Smooth muscle cell (in vitro differentiated cells): ENCODE measurements at regions not wholly inside any gene's neighbourhood (a gene's known extent, or its start where the extent isn't known, plus 50 kb on each side); places are given as distances from the start of the nearest gene placed in this dataset.
"Not testable (repeated sequence)": the region's sequence is repeated elsewhere in the genome, so short reads cannot be mapped to it uniquely, and the experiment has no call there.

ENCODE experiments used
- DNase-seq: peaks from one replicate; lab custom pipeline; 2025; ENCODE audit not compliant: unreplicated experiment; lab: John Stamatoyannopoulos, UW
- H2AFZ ChIP-seq: fragments of 200-600 bp; sonication (generic); 2 replicates; pipeline ENCODE4 v1.6.0; 2016; ENCODE audit warnings: antibody characterized with exemption, low read depth, mild to moderate bottlenecking
- H3F3A ChIP-seq: fragments of 200-600 bp; sonication (generic); 2 replicates; pipeline ENCODE4 v1.6.0; 2017; ENCODE audit warnings: antibody characterized with exemption, low read depth
- H3K27ac ChIP-seq: fragments of 200-600 bp; sonication (generic); 2 replicates; pipeline ENCODE4 v1.5.1; 2016; ENCODE audit warnings: low read depth, mild to moderate bottlenecking
- H3K27me3 ChIP-seq: fragments of 200-600 bp; sonication (generic); 2 replicates; pipeline ENCODE4 v1.6.1; 2016; ENCODE audit warnings: low read depth, mild to moderate bottlenecking
- H3K36me3 ChIP-seq: fragments of 200-600 bp; sonication (generic); 2 replicates; pipeline ENCODE4 v1.5.1; 2016; ENCODE audit warnings: low read depth
- H3K4me1 ChIP-seq: fragments of 200-600 bp; sonication (generic); 2 replicates; pipeline ENCODE4 v1.5.1; 2016; ENCODE audit warnings: low read depth
- H3K4me2 ChIP-seq: fragments of 200-600 bp; sonication (generic); 2 replicates; pipeline ENCODE4 v1.6.0; 2016; ENCODE audit warnings: mild to moderate bottlenecking
- H3K4me3 ChIP-seq: fragments of 200-600 bp; sonication (generic); 2 replicates; pipeline ENCODE4 v1.5.1; 2016; ENCODE audit warnings: mild to moderate bottlenecking
- H3K79me2 ChIP-seq: fragments of 200-600 bp; sonication (generic); 2 replicates; pipeline ENCODE4 v1.6.0; 2016; ENCODE audit warnings: low read depth, mild to moderate bottlenecking
- H3K9ac ChIP-seq: fragments of 200-600 bp; sonication (generic); 2 replicates; pipeline ENCODE4 v1.6.0; 2016; ENCODE audit warnings: low read depth
- H3K9me3 ChIP-seq: fragments of 200-600 bp; sonication (generic); replicated peaks from 2 replicates; pipeline ENCODE4 v1.5.1; 2016; ENCODE audit warnings: low read depth
- H4K20me1 ChIP-seq: fragments of 200-600 bp; sonication (generic); 2 replicates; pipeline ENCODE4 v1.6.0; 2016; ENCODE audit warnings: low read depth
- CTCF ChIP-seq: fragments of 200-600 bp; sonication (generic); IDR thresholded peaks from 2 replicates; pipeline ENCODE4 v1.5.1; 2017; ENCODE audit warnings: borderline replicate concordance, mild to moderate bottlenecking, antibody characterized with exemption; ENCODE audit not compliant: insufficient read depth, poor library complexity, severe bottlenecking
- WGBS: methylation state at CpG from one replicate; pipeline ENCODE4 v1.1.7; 2016; ENCODE audit warnings: low lambda C conversion rate; 5-methylcytosine and 5-hydroxymethylcytosine counted together

GRCh38 chr7:131829947-131830558 is 273.6 kb upstream of the PODXL start:
- Histone ChIP-seq H2AFZ (peak overlapping the region; percentile 71), H3K4me3 (no peak overlapping the region), H3K27me3 (peaks cover 3% of the 10 kb centered on the region), H3K9ac (no peak overlapping the region), H3K4me2 (peak overlapping the region; percentile 64), H3K9me3 (no peaks in the 10 kb centered on the region), H3F3A (no peaks in the 10 kb centered on the region), H3K4me1 (peaks cover 9% of the 10 kb centered on the region), H3K27ac (no peak overlapping the region), H3K79me2 (no peaks in the 10 kb centered on the region), H4K20me1 (no peaks in the 10 kb centered on the region), H3K36me3 (no peaks in the 10 kb centered on the region)
- no peak for TF ChIP-seq CTCF
- DNase-seq: no peak
- 22% methylated on average over 18 of the region's 18 CpGs for WGBS

GRCh38 chr7:131827421-131827820 is 271.0 kb upstream of the PODXL start:
- Histone ChIP-seq H2AFZ (no peak overlapping the region), H3K4me2 (no peak overlapping the region), H3K4me1 (peaks cover 9% of the 10 kb centered on the region), H3K9me3 (no peaks in the 10 kb centered on the region), H3K36me3 (no peaks in the 10 kb centered on the region), H3K4me3 (no peak overlapping the region), H3K27ac (peak overlapping the region; percentile 29), H3K9ac (no peak overlapping the region), H3F3A (no peaks in the 10 kb centered on the region), H4K20me1 (no peaks in the 10 kb centered on the region), H3K27me3 (no peaks in the 10 kb centered on the region), H3K79me2 (no peaks in the 10 kb centered on the region)
- TF ChIP-seq CTCF: no peak
- 82% methylated on average over 5 of the region's 5 CpGs for WGBS
- DNase-seq: no peak

- peak overlapping the region; percentile 29 for H3K27ac ChIP-seq
- H2AFZ ChIP-seq: no peak overlapping the region
- DNase-seq: no peak
- no peak overlapping the region for H3K9ac ChIP-seq
- H3F3A ChIP-seq: no peaks in the 10 kb centered on the region
- 70% methylated on average over 8 of the region's 8 CpGs for WGBS
- peaks cover 9% of the 10 kb centered on the region for H3K4me1 ChIP-seq
- no peaks in the 10 kb centered on the region for H3K36me3 ChIP-seq
- H3K4me2 ChIP-seq: no peak overlapping the region
- no peaks in the 10 kb centered on the region for H3K27me3 ChIP-seq
- no peaks in the 10 kb centered on the region for H4K20me1 ChIP-seq
- no peak overlapping the region for H3K4me3 ChIP-seq
- H3K9me3 ChIP-seq: no peaks in the 10 kb centered on the region
- H3K79me2 ChIP-seq: no peaks in the 10 kb centered on the region
- TF ChIP-seq CTCF: no peak
Measured at GRCh38 chr7:131826960-131827359, 270.5 kb upstream of the PODXL start.

GRCh38 chr7:131823961-131824440 is 267.6 kb upstream of the PODXL start:
- DNase-seq, H3K79me2 ChIP-seq: not testable (repeated sequence)
- 97% methylated on average over 8 of the region's 8 CpGs for WGBS

More at GRCh38 chr7:131823961-131824440, 267.6 kb upstream of the PODXL start:
- not testable (repeated sequence) for H2AFZ ChIP-seq, H3F3A ChIP-seq, H3K4me1 ChIP-seq, H3K36me3 ChIP-seq, H3K4me3 ChIP-seq, H3K4me2 ChIP-seq, H3K27ac ChIP-seq, H3K9me3 ChIP-seq, H3K9ac ChIP-seq, H4K20me1 ChIP-seq
- H3K27me3 ChIP-seq: peaks cover 11% of the 10 kb centered on the region
